ENCODE measurements at regions not wholly inside any gene's neighbourhood (a gene's known extent, or its start where the extent isn't known, plus 50 kb on each side); places are given as distances from the start of the nearest gene placed in this dataset.

DNA sequence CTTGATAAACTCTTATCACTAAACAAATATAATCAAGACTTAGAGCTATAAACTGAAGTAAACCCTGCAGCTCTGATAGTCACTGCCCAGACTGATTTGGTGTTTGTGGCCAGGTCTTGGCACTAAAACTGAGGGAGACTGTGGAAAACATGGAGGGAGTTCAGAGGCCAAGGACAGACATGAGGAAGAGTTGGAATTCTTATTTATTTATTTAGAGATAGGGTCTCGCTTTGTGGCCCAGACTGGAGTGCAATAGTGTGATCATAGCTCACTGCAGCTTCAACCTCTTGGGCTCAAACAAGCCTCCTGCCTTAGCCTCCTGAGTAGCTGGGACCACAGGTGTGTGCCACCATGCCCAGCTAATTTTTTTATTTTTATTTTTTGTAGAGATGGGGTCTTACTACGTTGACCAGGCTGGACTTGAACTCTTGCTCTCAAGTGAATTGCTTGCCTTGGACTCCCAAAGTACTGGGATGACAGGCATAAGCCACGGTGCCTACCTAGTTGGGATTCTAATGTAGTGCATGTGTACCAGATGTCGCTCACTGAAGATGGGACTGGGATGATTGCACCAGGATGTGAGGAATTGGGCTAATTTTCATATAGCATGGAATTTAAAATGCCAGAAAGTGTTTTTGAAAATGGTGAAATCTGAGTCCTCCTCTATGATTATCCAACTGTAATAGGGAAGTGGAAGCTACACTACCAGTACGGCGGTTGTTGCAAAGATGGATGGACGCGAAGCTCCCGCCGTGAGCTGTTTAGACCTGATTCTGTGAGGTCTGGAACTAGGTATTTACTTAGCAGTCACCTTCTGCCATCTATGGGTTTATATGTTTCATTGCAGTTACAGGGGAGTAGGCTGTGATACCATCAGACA, 52.7 kb upstream of the CTLA4 start (continued):
- TF ChIP-seq, protein P1, sequence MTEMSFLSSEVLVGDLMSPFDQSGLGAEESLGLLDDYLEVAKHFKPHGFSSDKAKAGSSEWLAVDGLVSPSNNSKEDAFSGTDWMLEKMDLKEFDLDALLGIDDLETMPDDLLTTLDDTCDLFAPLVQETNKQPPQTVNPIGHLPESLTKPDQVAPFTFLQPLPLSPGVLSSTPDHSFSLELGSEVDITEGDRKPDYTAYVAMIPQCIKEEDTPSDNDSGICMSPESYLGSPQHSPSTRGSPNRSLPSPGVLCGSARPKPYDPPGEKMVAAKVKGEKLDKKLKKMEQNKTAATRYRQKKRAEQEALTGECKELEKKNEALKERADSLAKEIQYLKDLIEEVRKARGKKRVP (CRISPR knock-in tag; IDR thresholded peaks at IDR 0.05) = no peak
- no peak for TF ChIP-seq EEA1 (CRISPR knock-in tag; IDR thresholded peaks at IDR 0.05; ENCODE audit: borderline replicate concordance)
- TF ChIP-seq, protein P2, sequence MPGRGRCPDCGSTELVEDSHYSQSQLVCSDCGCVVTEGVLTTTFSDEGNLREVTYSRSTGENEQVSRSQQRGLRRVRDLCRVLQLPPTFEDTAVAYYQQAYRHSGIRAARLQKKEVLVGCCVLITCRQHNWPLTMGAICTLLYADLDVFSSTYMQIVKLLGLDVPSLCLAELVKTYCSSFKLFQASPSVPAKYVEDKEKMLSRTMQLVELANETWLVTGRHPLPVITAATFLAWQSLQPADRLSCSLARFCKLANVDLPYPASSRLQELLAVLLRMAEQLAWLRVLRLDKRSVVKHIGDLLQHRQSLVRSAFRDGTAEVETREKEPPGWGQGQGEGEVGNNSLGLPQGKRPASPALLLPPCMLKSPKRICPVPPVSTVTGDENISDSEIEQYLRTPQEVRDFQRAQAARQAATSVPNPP (CRISPR knock-in tag; IDR thresholded peaks at IDR 0.05) = no peak
- no peak for TF ChIP-seq U2AF1 (optimal IDR thresholded peaks at IDR 0.05; ENCODE audit: low read depth, low read length)
- TF ChIP-seq ZNF24 (IDR thresholded peaks at IDR 0.05) = no peak
- TF ChIP-seq ATAD3A (CRISPR knock-in tag; IDR thresholded peaks at IDR 0.05) = no peak
- TF ChIP-seq ONECUT2 (CRISPR knock-in tag; IDR thresholded peaks at IDR 0.05) = no peak
- peak in 1 of 2 experiments; percentile 33; a peak in 1 of 4 replicates for TF ChIP-seq NR2F1 (CRISPR knock-in tag; IDR thresholded peaks at IDR 0.05)
- peak; percentile 84 for TF ChIP-seq ZMYM3 (CRISPR knock-in tag; IDR thresholded peaks at IDR 0.05)
- TF ChIP-seq TMF1 (CRISPR knock-in tag; IDR thresholded peaks at IDR 0.05; ENCODE audit: low read depth) = no peak
- TF ChIP-seq ZNF225 (CRISPR knock-in tag; IDR thresholded peaks at IDR 0.05) = no peak
- TF ChIP-seq RAD51 (IDR thresholded peaks at IDR 0.05; ENCODE audit: borderline replicate concordance) = no peak
- no peak for TF ChIP-seq TEAD2 (CRISPR knock-in tag; IDR thresholded peaks at IDR 0.05)
- TF ChIP-seq PCBP2 (optimal IDR thresholded peaks at IDR 0.05; ENCODE audit: low read depth, low read length, poor library complexity, severe bottlenecking) = no peak
- no peak for TF ChIP-seq PCBP1 (IDR thresholded peaks at IDR 0.05; ENCODE audit: borderline replicate concordance, low read depth, low read length)
- TF ChIP-seq CBX2 (IDR thresholded peaks at IDR 0.05; ENCODE audit: low read depth, low read length) = no peak
- TF ChIP-seq CBX2 (CRISPR knock-in tag; IDR thresholded peaks at IDR 0.05; ENCODE audit: low read depth) = no peak
- TF ChIP-seq FOXO1 (CRISPR knock-in tag; IDR thresholded peaks at IDR 0.05) = 0 out of 2 replicates have a peak, but pooled peaks have one; percentile 30
- TF ChIP-seq, protein P3, sequence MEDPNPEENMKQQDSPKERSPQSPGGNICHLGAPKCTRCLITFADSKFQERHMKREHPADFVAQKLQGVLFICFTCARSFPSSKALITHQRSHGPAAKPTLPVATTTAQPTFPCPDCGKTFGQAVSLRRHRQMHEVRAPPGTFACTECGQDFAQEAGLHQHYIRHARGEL (CRISPR knock-in tag; IDR thresholded peaks at IDR 0.05) = no peak
- TF ChIP-seq, protein P4, sequence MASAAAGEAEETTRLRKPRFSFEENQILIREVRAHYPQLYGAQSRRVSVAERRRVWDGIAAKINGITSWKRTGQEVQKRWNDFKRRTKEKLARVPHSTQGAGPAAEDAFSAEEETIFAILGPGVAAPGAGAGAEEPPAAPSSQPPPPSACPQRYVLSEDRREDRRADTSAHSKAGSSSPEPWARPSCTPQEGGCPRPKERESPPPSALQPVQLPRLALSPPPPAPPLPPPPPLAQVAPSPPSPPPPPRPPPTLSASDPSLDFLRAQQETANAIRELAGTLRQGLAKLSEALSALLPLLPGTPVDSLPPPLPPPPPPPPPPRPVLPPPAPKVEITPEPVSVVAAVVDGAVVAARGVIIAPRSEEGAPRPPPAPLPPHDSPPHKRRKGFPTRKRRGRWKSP (CRISPR knock-in tag; IDR thresholded peaks at IDR 0.05) = no peak
- TF ChIP-seq CC2D1A (CRISPR knock-in tag; IDR thresholded peaks at IDR 0.05) = 0 out of 2 replicates have a peak, but pooled peaks have one; percentile 82
- TF ChIP-seq, protein P5, sequence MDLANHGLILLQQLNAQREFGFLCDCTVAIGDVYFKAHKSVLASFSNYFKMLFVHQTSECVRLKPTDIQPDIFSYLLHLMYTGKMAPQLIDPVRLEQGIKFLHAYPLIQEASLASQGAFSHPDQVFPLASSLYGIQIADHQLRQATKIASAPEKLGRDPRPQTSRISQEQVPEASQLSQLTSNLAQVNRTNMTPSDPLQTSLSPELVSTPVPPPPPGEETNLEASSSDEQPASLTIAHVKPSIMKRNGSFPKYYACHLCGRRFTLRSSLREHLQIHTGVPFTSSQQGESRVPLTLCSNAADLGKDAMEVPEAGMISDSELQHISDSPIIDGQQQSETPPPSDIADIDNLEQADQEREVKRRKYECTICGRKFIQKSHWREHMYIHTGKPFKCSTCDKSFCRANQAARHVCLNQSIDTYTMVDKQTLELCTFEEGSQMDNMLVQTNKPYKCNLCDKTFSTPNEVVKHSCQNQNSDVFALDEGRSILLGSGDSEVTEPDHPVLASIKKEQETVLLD (CRISPR knock-in tag; IDR thresholded peaks at IDR 0.05; ENCODE audit: low read depth) = no peak
- no peak for TF ChIP-seq RFXANK (CRISPR knock-in tag; IDR thresholded peaks at IDR 0.05)
- TF ChIP-seq, protein P6, sequence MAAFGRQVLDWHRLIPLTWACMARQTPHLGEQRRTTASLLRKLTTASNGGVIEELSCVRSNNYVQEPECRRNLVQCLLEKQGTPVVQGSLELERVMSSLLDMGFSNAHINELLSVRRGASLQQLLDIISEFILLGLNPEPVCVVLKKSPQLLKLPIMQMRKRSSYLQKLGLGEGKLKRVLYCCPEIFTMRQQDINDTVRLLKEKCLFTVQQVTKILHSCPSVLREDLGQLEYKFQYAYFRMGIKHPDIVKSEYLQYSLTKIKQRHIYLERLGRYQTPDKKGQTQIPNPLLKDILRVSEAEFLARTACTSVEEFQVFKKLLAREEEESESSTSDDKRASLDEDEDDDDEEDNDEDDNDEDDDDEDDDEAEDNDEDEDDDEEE (CRISPR knock-in tag; IDR thresholded peaks at IDR 0.05) = no peak

Measured in HepG2 (cell line).